ENCODE measurements at regions not wholly inside any gene's neighbourhood (a gene's known extent, or its start where the extent isn't known, plus 50 kb on each side); places are given as distances from the start of the nearest gene placed in this dataset.

- TF ChIP-seq POLR2A (IDR thresholded peaks at IDR 0.05) (no peak), CTCF (IDR thresholded peaks at IDR 0.05) (no peak)
Observed at GRCh38 chr6:14848019-14848418, 397.9 kb upstream of the JARID2 start.

Data from body of pancreas (tissue), 4 donors.